Peyer's patch (tissue), 4 donors: ENCODE measurements at regions not wholly inside any gene's neighbourhood (a gene's known extent, or its start where the extent isn't known, plus 50 kb on each side); places are given as distances from the start of the nearest gene placed in this dataset.
"Not testable (repeated sequence)": the region's sequence is repeated elsewhere in the genome, so short reads cannot be mapped to it uniquely, and the experiment has no call there.

Experiments
- POLR2A ChIP-seq, 2 donors: fragments of 450-650 bp; IDR thresholded peaks; one replicate each; pipeline ENCODE4 v1.5.1; 2017; ENCODE audit warnings: antibody characterized with exemption in 2 of 2, mild to moderate bottlenecking in 2 of 2, moderate library complexity in 2 of 2
- TF ChIP-seq, protein P1 (sequence below), 6 experiments: fragments of 450-650 bp in 4 of 6; fragments of 200-600 bp in 2 of 6; sonication (generic) in 1 of 6; IDR thresholded peaks; one replicate each; pipeline ENCODE4 v1.5.1; 2017 to 2019; ENCODE audit warnings: antibody characterized with exemption in 6 of 6, mild to moderate bottlenecking in 3 of 6, moderate library complexity in 1 of 6

DNA sequence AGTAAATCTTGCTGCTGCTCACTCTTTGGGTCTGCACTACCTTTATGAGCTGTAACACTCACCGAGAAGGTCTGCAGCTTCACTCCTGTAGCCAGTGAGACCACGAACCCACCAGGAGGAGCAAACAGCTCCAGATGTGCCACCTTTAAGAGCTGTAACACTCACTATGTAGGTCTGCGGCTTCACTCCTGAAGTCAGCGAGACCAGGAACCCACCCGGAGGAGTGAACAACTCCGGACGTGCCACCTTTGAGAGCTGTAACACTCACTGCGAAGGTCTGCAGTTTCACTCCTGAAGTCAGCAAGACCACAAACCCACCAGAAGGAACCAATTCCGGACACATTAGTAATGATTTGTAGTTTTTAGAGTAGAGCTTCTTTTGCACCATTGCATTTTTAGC, 481.9 kb downstream of the PCDH7 start:
- TF ChIP-seq, protein P1, sequence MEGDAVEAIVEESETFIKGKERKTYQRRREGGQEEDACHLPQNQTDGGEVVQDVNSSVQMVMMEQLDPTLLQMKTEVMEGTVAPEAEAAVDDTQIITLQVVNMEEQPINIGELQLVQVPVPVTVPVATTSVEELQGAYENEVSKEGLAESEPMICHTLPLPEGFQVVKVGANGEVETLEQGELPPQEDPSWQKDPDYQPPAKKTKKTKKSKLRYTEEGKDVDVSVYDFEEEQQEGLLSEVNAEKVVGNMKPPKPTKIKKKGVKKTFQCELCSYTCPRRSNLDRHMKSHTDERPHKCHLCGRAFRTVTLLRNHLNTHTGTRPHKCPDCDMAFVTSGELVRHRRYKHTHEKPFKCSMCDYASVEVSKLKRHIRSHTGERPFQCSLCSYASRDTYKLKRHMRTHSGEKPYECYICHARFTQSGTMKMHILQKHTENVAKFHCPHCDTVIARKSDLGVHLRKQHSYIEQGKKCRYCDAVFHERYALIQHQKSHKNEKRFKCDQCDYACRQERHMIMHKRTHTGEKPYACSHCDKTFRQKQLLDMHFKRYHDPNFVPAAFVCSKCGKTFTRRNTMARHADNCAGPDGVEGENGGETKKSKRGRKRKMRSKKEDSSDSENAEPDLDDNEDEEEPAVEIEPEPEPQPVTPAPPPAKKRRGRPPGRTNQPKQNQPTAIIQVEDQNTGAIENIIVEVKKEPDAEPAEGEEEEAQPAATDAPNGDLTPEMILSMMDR (IDR thresholded peaks at IDR 0.05), result not testable (repeated sequence)
- not testable (repeated sequence) for TF ChIP-seq POLR2A (IDR thresholded peaks at IDR 0.05)
